Common myeloid progenitor, CD34-positive (primary cell): ENCODE measurements at regions not wholly inside any gene's neighbourhood (a gene's known extent, or its start where the extent isn't known, plus 50 kb on each side); places are given as distances from the start of the nearest gene placed in this dataset.

Experiments used
- CTCF ChIA-PET: fragments of 350-600 bp; sonication (Branson Sonifier 250); formaldehyde crosslinking; loops from one replicate; lab custom pipeline; 2021; ENCODE audit warnings: antibody characterized with exemption; lab: Charles Lee
- POLR2A ChIA-PET: fragments of 350-600 bp; sonication (Branson Sonifier 250); formaldehyde crosslinking; loops from one replicate; lab custom pipeline; 2021; ENCODE audit warnings: antibody characterized with exemption; lab: Charles Lee
- DNase-seq, 3 donors: peaks; one replicate each; pipeline versions ENCODE4 v3.0.0 to v3.0.0-alpha.2; 2013
- H3K27ac ChIP-seq, 2 experiments: 1 replicate in 1 of 2; 2 replicates in 1 of 2; pipeline ENCODE4 v1.7.0; 2013; ENCODE audit warnings: inconsistent platforms in 2 of 2, low read length in 2 of 2, mild to moderate bottlenecking in 2 of 2, low read depth in 1 of 2, moderate library complexity in 1 of 2; ENCODE audit not compliant: severe bottlenecking in 2 of 2, insufficient read depth in 1 of 2, poor library complexity in 1 of 2
- H3K27me3 ChIP-seq, 5 experiments: replicated peaks in 2 of 5; 1 replicate in 3 of 5; 2 replicates in 2 of 5; pipeline versions ENCODE4 v1.6.1 to v1.7.0; 2013; ENCODE audit warnings: low read length in 4 of 5, mild to moderate bottlenecking in 2 of 5, moderate library complexity in 2 of 5, inconsistent platforms in 1 of 5; ENCODE audit not compliant: insufficient read depth in 5 of 5, control insufficient read depth in 4 of 5
- H3K36me3 ChIP-seq, 4 experiments: 1 replicate in 2 of 4; 2 replicates in 2 of 4; pipeline versions ENCODE4 v1.6.1 to v1.7.0; 2013; ENCODE audit warnings: low read length in 3 of 4, control low read depth in 1 of 4, mild to moderate bottlenecking in 1 of 4; ENCODE audit not compliant: control insufficient read depth in 4 of 4, insufficient read depth in 4 of 4
- H3K4me1 ChIP-seq, 4 experiments: 1 replicate in 3 of 4; 2 replicates in 1 of 4; pipeline versions ENCODE4 v1.6.1 to v1.7.1; 2013; ENCODE audit warnings: low read length in 3 of 4, mild to moderate bottlenecking in 3 of 4, control low read depth in 1 of 4, inconsistent platforms in 1 of 4, moderate library complexity in 1 of 4; ENCODE audit not compliant: control insufficient read depth in 4 of 4, insufficient read depth in 4 of 4; ENCODE audit errors: control extremely low read depth in 1 of 4
- H3K4me3 ChIP-seq, 7 experiments: 1 replicate in 4 of 7; 2 replicates in 3 of 7; pipeline versions ENCODE4 v1.5.1 to v1.7.0; 2013; ENCODE audit warnings: mild to moderate bottlenecking in 7 of 7, low read length in 6 of 7, moderate library complexity in 6 of 7, inconsistent platforms in 2 of 7, low read depth in 2 of 7, control low read depth in 1 of 7; ENCODE audit not compliant: insufficient read depth in 4 of 7, control insufficient read depth in 1 of 7; ENCODE audit errors: extremely low read depth in 1 of 7
- H3K9me3 ChIP-seq, 5 experiments: 1 replicate in 4 of 5; 2 replicates in 1 of 5; pipeline versions ENCODE4 v1.6.1 to v1.7.1; 2013; ENCODE audit warnings: low read length in 4 of 5, mild to moderate bottlenecking in 2 of 5, inconsistent platforms in 1 of 5, low read depth in 1 of 5, moderate library complexity in 1 of 5; ENCODE audit not compliant: control insufficient read depth in 4 of 5, insufficient read depth in 2 of 5; ENCODE audit errors: control extremely low read depth in 1 of 5
- whole genome bisulfite sequencing: methylation state at CpG from one replicate; pipeline ENCODE4 v1.1.5; 2013; ENCODE audit not compliant: insufficient coverage; 5-methylcytosine and 5-hydroxymethylcytosine counted together

DNA sequence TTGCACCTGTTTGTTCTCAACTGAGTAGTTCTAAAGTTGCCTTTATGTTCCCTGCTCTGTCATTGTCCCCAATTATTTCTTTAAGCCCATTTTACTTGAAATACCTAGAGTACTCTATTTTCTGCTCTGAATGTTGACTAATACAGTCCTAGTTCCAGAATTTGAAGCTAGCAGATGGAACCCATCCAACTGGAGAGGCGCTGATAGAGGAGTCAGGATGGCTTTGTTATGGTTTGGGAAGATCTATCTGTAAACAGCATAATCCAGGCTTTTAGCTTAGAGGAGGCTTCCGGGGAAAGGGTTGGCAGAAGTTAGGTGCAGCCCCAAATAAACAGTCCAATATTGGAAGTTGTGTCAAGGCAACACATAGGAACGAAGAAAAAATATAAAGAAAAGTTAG is 927.7 kb downstream of the TFAP2A start:
- POLR2A ChIA-PET, result interaction anchor here (0.5 kb wide), 1 partner anchor 770 kb away, joined by 4 read pairs; no protein-coding TSS in a partner anchor
- CTCF ChIA-PET, result interaction anchor here (1.1 kb wide), 1 partner anchor 10 kb away, joined by 4 read pairs; no protein-coding TSS in a partner anchor
- Histone ChIP-seq H3K4me3 (no peak overlapping the region), H3K9me3 (no peaks in the 10 kb centered on the region), H3K4me1 (no peaks in the 10 kb centered on the region), H3K27me3 (no peaks in the 10 kb centered on the region), H3K27ac (no peak overlapping the region), H3K36me3 (no peaks in the 10 kb centered on the region)
- DNase-seq, result no peak
- WGBS, result 95% methylated on average over 2 of the region's 3 CpGs

DNA sequence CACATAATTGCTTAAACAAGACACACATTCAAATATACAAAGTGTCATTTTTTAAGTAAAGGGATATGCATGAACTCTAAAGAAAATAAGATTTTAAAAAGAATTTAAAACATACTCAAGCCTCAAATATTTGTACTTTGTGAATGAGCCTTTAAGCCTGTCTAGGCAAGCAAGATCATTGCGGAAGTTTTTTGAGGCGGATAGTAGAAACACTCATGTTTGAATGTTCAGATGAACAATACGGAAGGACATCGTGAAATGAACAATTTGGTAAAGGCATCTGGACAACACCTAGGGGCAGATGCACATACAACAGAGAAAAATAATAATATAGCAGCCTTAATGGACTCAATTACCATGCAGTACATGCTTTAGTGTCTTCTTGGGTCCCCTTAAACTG is 928.9 kb downstream of the TFAP2A start:
- 100% methylated on average over 2 of the region's 4 CpGs for WGBS
- no peak overlapping the region for H3K4me3 ChIP-seq
- no peaks in the 10 kb centered on the region for H3K9me3 ChIP-seq
- H3K4me1 ChIP-seq, result no peaks in the 10 kb centered on the region
- H3K27me3 ChIP-seq, result no peaks in the 10 kb centered on the region
- POLR2A ChIA-PET, result no interaction called here
- H3K27ac ChIP-seq, result no peak overlapping the region
- CTCF ChIA-PET, result no interaction called here
- DNase-seq, result no peak
- H3K36me3 ChIP-seq, result no peaks in the 10 kb centered on the region

DNA sequence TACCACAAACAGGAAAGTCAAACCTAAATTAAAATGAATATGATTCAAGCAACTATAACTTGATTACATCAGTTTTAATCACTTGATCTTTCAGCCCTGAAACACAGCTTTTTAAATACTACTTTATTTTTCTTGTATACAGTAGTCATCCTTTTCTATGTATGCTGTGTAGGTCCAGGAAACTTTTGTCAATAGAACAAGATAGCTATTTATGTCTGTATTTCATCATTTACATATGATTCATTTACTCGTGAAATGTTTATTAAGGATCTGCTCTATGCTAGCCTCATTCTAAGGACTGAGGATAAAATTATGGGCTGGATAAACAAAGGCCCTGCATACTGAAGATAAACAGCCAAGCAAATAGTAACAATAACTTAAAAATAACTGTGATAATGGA is 930.2 kb downstream of the TFAP2A start:
- no peak for DNase-seq
- no peaks in the 10 kb centered on the region for H3K27me3 ChIP-seq
- WGBS, result no CpG with 5 or more reads among the region's 1 CpG
- no peak overlapping the region for H3K4me3 ChIP-seq
- CTCF ChIA-PET, result no interaction called here
- no peak overlapping the region for H3K27ac ChIP-seq
- H3K9me3 ChIP-seq, result no peaks in the 10 kb centered on the region
- no peaks in the 10 kb centered on the region for H3K4me1 ChIP-seq
- no peaks in the 10 kb centered on the region for H3K36me3 ChIP-seq
- POLR2A ChIA-PET, result no interaction called here

DNA sequence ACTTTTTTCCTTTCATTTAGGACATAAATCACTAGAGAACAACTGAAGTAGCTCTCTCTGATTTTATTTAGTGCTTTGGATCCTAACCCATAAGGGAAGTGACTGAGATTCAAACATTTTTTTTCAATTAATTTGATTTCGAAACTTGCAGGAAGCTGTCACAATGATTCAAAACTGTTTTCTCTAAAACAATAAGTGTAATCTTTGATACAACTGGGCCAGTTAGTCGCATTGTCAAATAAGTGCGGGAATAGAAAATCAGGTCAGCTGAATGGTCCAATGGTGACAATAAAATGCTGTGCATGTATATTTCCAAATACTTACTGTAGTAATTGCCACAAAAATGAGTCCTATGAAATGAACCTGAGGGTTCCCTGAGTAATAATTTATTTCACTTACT is 930.8 kb downstream of the TFAP2A start:
- no peak for DNase-seq

DNA sequence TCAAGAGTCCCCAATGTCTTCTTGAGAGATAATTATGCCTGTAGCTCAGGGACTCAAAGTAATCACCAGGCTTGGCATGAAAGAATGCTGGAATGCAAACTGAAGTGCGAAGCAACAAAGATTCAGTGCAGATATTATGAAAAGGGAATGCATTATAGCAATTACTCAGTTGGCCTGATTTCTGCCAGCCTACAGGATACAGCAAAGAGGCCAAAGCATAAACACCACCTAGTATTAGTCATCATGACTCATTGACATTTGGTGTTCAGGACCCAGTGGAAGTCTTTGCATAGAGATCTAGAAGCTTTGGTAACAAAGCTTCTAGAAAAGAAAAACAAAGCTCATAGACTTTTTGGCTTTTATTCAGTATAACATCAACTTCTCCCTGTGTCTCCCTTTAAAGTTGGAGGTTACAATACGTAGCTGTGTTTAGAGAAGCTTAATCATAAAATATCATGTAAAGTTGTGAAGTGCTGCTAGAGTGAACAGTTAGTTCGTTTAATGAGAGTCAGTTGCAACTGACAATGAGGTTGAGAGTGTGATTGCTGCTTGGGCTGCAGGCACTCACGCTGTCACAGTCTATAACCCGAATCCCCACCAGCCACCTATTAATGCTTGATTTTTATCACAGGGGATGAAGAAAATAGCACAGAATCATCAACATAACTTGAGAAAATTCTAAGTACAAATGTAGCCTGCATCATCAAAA is 932.7 kb downstream of the TFAP2A start:
- ChIA-PET POLR2A (no interaction called here), CTCF (no interaction called here)
- WGBS, result 79% methylated on average over 2 of the region's 5 CpGs
- no peak overlapping the region for H3K27ac ChIP-seq
- no peaks in the 10 kb centered on the region for H3K27me3 ChIP-seq
- H3K4me3 ChIP-seq, result no peak overlapping the region
- DNase-seq, result no peak
- no peaks in the 10 kb centered on the region for H3K9me3 ChIP-seq
- no peaks in the 10 kb centered on the region for H3K4me1 ChIP-seq
- no peaks in the 10 kb centered on the region for H3K36me3 ChIP-seq

More for the DNA sequence above, 930.8 kb downstream of the TFAP2A start:
- H3K36me3 ChIP-seq, result no peaks in the 10 kb centered on the region
- WGBS, result 83% methylated on average over 1 of the region's 3 CpGs
- H3K9me3 ChIP-seq, result no peaks in the 10 kb centered on the region
- ChIA-PET CTCF (no interaction called here), POLR2A (no interaction called here)
- no peaks in the 10 kb centered on the region for H3K4me1 ChIP-seq
- no peak overlapping the region for H3K27ac ChIP-seq
- H3K27me3 ChIP-seq, result no peaks in the 10 kb centered on the region
- H3K4me3 ChIP-seq, result no peak overlapping the region

DNA sequence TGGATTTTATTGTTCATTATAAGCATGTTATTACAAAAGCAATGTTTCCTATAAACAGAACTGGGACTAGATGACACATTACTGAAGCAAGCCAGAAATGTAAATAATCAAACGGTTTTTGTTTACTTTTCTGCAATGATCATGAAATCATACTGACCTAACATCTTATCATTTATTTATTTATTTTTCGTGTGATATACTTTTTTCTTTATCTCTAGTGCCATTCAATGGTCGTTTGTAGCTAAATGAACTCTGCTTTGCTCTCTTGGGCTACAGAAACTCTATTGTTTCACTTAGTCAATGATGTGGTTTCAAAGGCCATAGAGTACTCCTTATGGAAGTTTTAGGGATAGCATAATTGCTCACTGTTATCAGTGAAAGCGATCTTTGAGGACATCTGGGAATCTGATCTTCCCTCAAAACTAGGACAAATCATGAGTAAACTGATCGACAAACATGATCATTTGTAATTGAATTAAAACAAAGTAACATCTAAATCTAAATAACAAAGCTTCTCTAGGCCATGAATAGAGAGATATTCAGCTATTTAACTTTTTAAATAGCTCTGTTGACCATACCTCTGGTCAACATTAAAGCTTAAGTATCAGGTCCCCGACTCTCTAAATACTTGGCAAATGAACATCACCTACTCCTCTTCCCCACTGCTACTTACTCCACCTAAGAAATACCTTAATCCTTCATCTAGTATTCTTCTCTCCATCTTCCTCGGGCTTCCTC is 933.4 kb downstream of the TFAP2A start:
- no peaks in the 10 kb centered on the region for H3K9me3 ChIP-seq
- ChIA-PET CTCF (no interaction called here), POLR2A (no interaction called here)
- H3K4me3 ChIP-seq, result no peak overlapping the region
- no peaks in the 10 kb centered on the region for H3K4me1 ChIP-seq
- no peak overlapping the region for H3K27ac ChIP-seq
- 89% methylated on average over 3 of the region's 7 CpGs for WGBS
- no peaks in the 10 kb centered on the region for H3K36me3 ChIP-seq
- H3K27me3 ChIP-seq, result no peaks in the 10 kb centered on the region
- DNase-seq, result no peak

DNA sequence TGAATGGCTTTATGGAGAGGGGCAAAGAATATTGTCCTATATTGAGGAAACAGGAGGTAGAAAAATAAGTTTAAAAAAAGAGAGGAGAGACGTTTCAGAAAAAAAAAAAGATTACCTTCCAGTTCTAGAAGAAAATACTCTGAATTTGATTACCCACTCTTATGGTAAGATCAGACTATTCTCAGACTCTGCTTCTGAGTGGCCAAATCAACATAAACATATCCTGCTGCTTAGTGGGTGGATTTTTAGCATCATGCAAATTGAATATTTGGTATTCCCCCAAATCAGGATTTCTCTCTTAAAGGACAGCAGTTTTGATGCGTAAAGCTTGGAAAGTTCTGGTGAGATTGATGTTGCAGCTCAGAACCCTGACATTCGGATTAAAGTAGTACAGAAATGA is 946.6 kb downstream of the TFAP2A start:
- CTCF ChIA-PET, result no interaction called here

More for the DNA sequence above, 946.6 kb downstream of the TFAP2A start:
- Histone ChIP-seq H3K4me3 (no peak overlapping the region), H3K4me1 (no peaks in the 10 kb centered on the region), H3K9me3 (no peaks in the 10 kb centered on the region), H3K36me3 (no peaks in the 10 kb centered on the region), H3K27me3 (no peaks in the 10 kb centered on the region), H3K27ac (no peak overlapping the region)
- DNase-seq, result no peak
- POLR2A ChIA-PET, result no interaction called here
- WGBS, result 75% methylated on average over 2 of the region's 3 CpGs
